Activated CD8-positive, alpha-beta T cell treated with anti-CD3 and anti-CD28 coated beads for 36 hours (primary cell): ENCODE measurements at regions not wholly inside any gene's neighbourhood (a gene's known extent, or its start where the extent isn't known, plus 50 kb on each side); places are given as distances from the start of the nearest gene placed in this dataset.

Experiments used
- ATAC-seq: fragments of 200-7000 bp; cut with Tn5 transposase; one replicate; pipeline ENCODE4 v1.10.0; 2021; ENCODE audit warnings: mild to moderate bottlenecking, moderate library complexity
- CTCF ChIA-PET: fragments of 350-600 bp; sonication (Branson Sonifier 250); formaldehyde crosslinking; loops from one replicate; lab custom pipeline; 2021; ENCODE audit warnings: antibody characterized with exemption; lab: Charles Lee
- POLR2A ChIA-PET: fragments of 350-600 bp; sonication (Branson Sonifier 250); formaldehyde crosslinking; loops from one replicate; lab custom pipeline; 2021; ENCODE audit warnings: antibody characterized with exemption; lab: Charles Lee
- DNase-seq: peaks from one replicate; pipeline ENCODE4 v3.0.0-alpha.2; 2020
- H3K27ac Mint-ChIP-seq: one replicate; pipeline ENCODE4 v1.8.0; 2021; ENCODE audit warnings: mild to moderate bottlenecking, mixed read lengths
- H3K27me3 Mint-ChIP-seq: one replicate; pipeline ENCODE4 v1.8.0; 2021; ENCODE audit warnings: mixed read lengths
- H3K36me3 Mint-ChIP-seq: one replicate; pipeline ENCODE4 v1.8.0; 2021; ENCODE audit warnings: low read depth, mixed read lengths
- H3K4me1 Mint-ChIP-seq: one replicate; pipeline ENCODE4 v1.8.0; 2021; ENCODE audit warnings: low read depth, mixed read lengths
- H3K4me3 Mint-ChIP-seq: one replicate; pipeline ENCODE4 v1.8.0; 2021; ENCODE audit warnings: mild to moderate bottlenecking, moderate library complexity, mixed read lengths
- H3K9me3 Mint-ChIP-seq: one replicate; pipeline ENCODE4 v1.8.0; 2021; ENCODE audit warnings: mixed read lengths
- CTCF ChIP-seq: fragments of 200-600 bp; IDR thresholded peaks from one replicate; pipeline ENCODE4 v1.8.0; 2022; ENCODE audit warnings: antibody characterized with exemption, mild to moderate bottlenecking
- intact Hi-C: fragments of 100-400 bp; cut with micrococcal nuclease; formaldehyde crosslinking; loops from one replicate; pipeline ENCODE4 v1.10.0; 2022

DNA sequence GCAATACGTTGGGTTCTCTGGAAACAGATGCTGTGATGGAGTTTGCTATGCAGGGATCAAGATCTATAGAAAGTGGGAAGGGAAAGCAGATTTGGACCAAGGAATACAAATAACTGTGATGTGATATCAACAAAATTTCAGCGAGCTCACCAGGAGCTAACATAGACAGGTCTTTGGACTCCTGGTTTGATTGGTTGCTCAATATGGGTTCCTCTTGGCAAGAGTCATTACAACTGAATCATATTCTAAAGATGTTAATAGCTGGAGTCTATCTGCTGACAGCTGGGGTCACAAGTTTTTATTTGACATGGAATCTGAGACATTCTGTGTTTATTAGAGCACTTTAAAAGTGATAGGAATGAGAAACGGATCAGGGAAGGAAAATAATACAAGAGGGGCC is 637.6 kb upstream of the GNPDA2 start:
- POLR2A ChIA-PET, result no interaction called here
- no peak for TF ChIP-seq CTCF

GRCh38 chr4:45358573-45359506 is 632.5 kb upstream of the GNPDA2 start:
- no peak for ATAC-seq
- no peak overlapping the region for H3K4me3 Mint-ChIP-seq
- no peak for DNase-seq
- ChIA-PET CTCF (no interaction called here), POLR2A (no interaction called here)
- TF ChIP-seq CTCF, result no peak
- H3K36me3 Mint-ChIP-seq, result no peaks in the 10 kb centered on the region
- intact Hi-C loops, result no loop called here
- no peaks in the 10 kb centered on the region for H3K27me3 Mint-ChIP-seq
- peaks cover 15% of the 10 kb centered on the region for H3K9me3 Mint-ChIP-seq
- H3K27ac Mint-ChIP-seq, result no peak overlapping the region
- no peaks in the 10 kb centered on the region for H3K4me1 Mint-ChIP-seq

More for the DNA sequence above, 637.6 kb upstream of the GNPDA2 start:
- Mint-ChIP-seq H3K4me3 (no peak overlapping the region), H3K27ac (no peak overlapping the region), H3K27me3 (no peaks in the 10 kb centered on the region), H3K4me1 (no peaks in the 10 kb centered on the region), H3K36me3 (no peaks in the 10 kb centered on the region), H3K9me3 (peaks cover 8% of the 10 kb centered on the region)
- DNase-seq, result no peak
- ATAC-seq, result no peak
- CTCF ChIA-PET, result no interaction called here
- intact Hi-C loops, result no loop called here

DNA sequence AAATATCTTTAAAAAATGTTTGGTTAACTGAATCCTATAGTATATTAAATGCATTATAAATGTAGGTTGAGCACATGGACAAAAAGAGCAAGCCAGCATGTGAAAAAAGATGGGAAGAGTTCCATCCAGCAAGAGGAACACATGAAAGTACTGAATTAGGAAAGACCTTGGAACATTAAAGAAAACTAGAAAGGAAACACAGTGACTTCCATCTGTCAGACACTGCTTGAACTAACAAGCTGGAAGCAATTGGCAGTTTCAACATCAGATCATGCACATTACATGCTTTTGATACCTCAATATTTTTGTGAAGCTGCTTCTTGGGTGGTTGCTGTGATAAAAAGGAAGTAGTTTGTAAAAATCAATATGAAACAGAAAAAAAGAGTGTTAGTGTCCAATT is 626.8 kb upstream of the GNPDA2 start:
- intact Hi-C loops, result no loop called here
- no peak for DNase-seq
- TF ChIP-seq CTCF, result no peak
- no peak overlapping the region for H3K27ac Mint-ChIP-seq
- H3K36me3 Mint-ChIP-seq, result no peaks in the 10 kb centered on the region
- no peak for ATAC-seq
- no peaks in the 10 kb centered on the region for H3K4me1 Mint-ChIP-seq
- POLR2A ChIA-PET, result no interaction called here
- H3K27me3 Mint-ChIP-seq, result no peaks in the 10 kb centered on the region
- peaks cover 3% of the 10 kb centered on the region for H3K9me3 Mint-ChIP-seq
- CTCF ChIA-PET, result no interaction called here
- H3K4me3 Mint-ChIP-seq, result no peak overlapping the region

DNA sequence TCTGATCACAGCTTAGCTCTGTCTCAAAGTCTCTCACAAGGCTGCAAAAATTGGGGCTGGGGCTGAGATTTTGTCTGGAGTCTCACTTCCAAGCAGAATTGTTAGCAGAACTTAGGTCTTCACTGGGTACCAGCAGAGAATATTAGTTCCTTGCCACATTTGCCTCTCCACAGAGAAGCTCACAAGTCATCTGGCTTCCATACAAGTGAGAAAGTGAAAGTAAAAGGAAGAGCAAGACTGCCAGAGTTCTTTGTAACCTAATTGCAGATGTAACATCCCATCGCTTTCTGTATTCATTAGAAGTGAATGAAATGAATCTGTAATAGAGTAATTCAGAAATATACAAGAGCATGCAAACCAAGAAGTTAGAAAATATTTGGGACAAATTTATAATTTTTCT is 624.1 kb upstream of the GNPDA2 start:
- Mint-ChIP-seq H3K4me3 (no peak overlapping the region), H3K27me3 (no peaks in the 10 kb centered on the region), H3K36me3 (no peaks in the 10 kb centered on the region), H3K27ac (no peak overlapping the region), H3K9me3 (peaks cover 3% of the 10 kb centered on the region), H3K4me1 (no peaks in the 10 kb centered on the region)
- TF ChIP-seq CTCF, result no peak
- POLR2A ChIA-PET, result no interaction called here
- intact Hi-C loops, result no loop called here
- ATAC-seq (no peak), DNase-seq (no peak)
- CTCF ChIA-PET, result no interaction called here

DNA sequence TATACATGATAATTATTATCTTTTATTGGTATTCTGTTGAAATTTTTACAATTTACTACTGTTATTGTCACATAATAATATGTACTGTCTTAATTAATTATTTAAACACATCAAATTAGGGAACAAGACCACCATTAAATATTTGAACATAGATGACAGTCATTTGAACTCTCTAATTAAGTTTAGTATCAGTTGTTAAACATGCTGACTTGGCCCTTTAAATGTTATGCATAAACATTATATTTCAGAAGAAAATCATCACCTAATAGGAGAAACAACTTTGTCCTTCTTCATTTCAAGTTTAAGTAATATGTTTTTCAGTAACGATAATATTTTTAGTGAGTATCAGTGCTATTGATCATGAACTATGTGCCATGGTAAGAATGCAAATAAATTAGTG is 623.5 kb upstream of the GNPDA2 start:
- H3K4me3 Mint-ChIP-seq, result no peak overlapping the region

More for the DNA sequence above, 623.5 kb upstream of the GNPDA2 start:
- no peak for TF ChIP-seq CTCF
- Mint-ChIP-seq H3K4me1 (no peaks in the 10 kb centered on the region), H3K9me3 (peaks cover 3% of the 10 kb centered on the region), H3K27ac (no peak overlapping the region), H3K27me3 (no peaks in the 10 kb centered on the region), H3K36me3 (no peaks in the 10 kb centered on the region)
- intact Hi-C loops, result no loop called here
- CTCF ChIA-PET, result no interaction called here
- DNase-seq, result no peak
- POLR2A ChIA-PET, result no interaction called here
- no peak for ATAC-seq
